ENCODE measurements at regions not wholly inside any gene's neighbourhood (a gene's known extent, or its start where the extent isn't known, plus 50 kb on each side); places are given as distances from the start of the nearest gene placed in this dataset.

DNA sequence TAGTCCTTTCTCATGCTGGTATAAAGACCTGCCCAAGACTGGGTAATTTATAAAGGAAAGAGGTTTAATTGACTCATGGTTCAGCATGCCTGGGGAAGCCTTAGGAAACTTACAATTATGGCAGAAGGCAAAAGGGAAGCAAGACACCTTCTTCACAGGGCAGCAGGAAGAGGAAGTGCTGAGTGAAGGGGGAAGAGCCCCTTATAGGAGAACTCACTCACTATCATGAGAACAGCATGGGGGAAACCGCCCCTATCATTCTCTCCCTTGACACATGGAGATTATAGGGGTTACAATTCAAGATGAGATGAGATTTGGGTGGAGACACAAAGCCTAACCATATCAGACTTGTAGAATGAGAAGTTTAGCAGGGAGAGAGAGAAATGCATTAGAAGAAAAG is 373.3 kb upstream of the DIAPH2 start:
- CTCF ChIA-PET = interaction anchor here (0.7 kb wide), 1 partner anchor 631 kb away, joined by 3 read pairs; no protein-coding TSS in a partner anchor
- BruUV-seq (replicated peaks) = no TSS peak

DNA sequence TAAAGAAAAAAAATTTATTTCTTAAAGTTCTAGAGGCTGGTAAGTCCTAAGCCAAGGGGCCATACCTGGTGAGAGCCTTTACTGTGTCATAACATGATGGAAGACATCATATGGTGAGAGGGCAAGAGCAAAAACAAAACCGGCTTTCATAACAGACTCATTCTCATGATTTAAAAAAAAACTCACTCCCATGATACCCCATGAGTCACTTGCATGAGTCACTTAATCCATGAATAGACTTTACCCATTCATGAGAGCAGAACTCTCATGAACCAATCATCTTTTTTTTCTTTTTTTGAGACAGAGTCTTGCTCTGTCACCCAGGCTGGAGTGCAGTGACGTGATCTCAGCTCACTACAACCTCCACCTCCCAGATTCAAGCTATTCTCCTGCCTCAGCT is 369.7 kb upstream of the DIAPH2 start:
- Mint-ChIP-seq H3K27ac (ENCODE audit: low read depth, unreplicated experiment) (no peak overlapping the region), H3K4me1 (ENCODE audit: insufficient read depth, unreplicated experiment) (no peaks in the 10 kb centered on the region), H3K4me3 (ENCODE audit: unreplicated experiment) (no peak overlapping the region), H3K27me3 (ENCODE audit: insufficient read depth, unreplicated experiment) (peaks cover 23% of the 10 kb centered on the region), H3K36me3 (ENCODE audit: insufficient read depth, unreplicated experiment) (no peaks in the 10 kb centered on the region), H3K9me3 (ENCODE audit: unreplicated experiment) (peaks cover 6% of the 10 kb centered on the region)
- TF ChIP-seq, protein P1, sequence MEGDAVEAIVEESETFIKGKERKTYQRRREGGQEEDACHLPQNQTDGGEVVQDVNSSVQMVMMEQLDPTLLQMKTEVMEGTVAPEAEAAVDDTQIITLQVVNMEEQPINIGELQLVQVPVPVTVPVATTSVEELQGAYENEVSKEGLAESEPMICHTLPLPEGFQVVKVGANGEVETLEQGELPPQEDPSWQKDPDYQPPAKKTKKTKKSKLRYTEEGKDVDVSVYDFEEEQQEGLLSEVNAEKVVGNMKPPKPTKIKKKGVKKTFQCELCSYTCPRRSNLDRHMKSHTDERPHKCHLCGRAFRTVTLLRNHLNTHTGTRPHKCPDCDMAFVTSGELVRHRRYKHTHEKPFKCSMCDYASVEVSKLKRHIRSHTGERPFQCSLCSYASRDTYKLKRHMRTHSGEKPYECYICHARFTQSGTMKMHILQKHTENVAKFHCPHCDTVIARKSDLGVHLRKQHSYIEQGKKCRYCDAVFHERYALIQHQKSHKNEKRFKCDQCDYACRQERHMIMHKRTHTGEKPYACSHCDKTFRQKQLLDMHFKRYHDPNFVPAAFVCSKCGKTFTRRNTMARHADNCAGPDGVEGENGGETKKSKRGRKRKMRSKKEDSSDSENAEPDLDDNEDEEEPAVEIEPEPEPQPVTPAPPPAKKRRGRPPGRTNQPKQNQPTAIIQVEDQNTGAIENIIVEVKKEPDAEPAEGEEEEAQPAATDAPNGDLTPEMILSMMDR (IDR thresholded peaks at IDR 0.05; ENCODE audit: unreplicated experiment) = no peak
- no TSS peak for BruUV-seq (replicated peaks)
- intact Hi-C loops (cut with micrococcal nuclease) = no loop called here
- POLR2A ChIA-PET = no interaction called here
- peak; percentile 55 for DNase-seq (ENCODE audit: unreplicated experiment)
- CTCF ChIA-PET = no interaction called here

More for the DNA sequence above, 373.3 kb upstream of the DIAPH2 start:
- Mint-ChIP-seq H3K27ac (ENCODE audit: low read depth, unreplicated experiment) (no peak overlapping the region), H3K27me3 (ENCODE audit: insufficient read depth, unreplicated experiment) (peaks cover 23% of the 10 kb centered on the region), H3K36me3 (ENCODE audit: insufficient read depth, unreplicated experiment) (no peaks in the 10 kb centered on the region), H3K9me3 (ENCODE audit: unreplicated experiment) (no peaks in the 10 kb centered on the region), H3K4me3 (ENCODE audit: unreplicated experiment) (no peak overlapping the region), H3K4me1 (ENCODE audit: insufficient read depth, unreplicated experiment) (no peaks in the 10 kb centered on the region)
- POLR2A ChIA-PET = no interaction called here
- no peak for DNase-seq (ENCODE audit: unreplicated experiment)
- intact Hi-C loops (cut with micrococcal nuclease) = no loop called here
- TF ChIP-seq, protein P1 (IDR thresholded peaks at IDR 0.05; ENCODE audit: unreplicated experiment) = no peak

DNA sequence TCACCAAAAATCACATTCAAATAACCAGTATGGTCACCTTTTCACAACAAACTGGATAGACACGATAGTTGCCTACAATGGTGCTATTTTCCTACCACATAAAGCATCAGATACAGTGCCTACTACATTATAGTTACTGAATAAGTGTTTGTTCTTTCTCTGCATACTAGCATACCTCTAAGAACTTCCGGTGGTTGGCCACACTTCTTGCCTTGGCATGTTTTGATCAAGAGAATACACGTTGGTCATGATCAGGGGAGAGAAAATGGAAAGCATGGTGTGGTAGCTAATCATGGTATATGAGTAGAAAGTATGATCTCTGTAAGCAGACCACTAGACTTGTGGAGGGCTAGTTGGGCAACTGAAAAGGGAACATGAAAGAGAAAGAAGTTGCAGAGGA is 322.8 kb upstream of the DIAPH2 start:
- H3K27ac Mint-ChIP-seq (ENCODE audit: low read depth, unreplicated experiment) = no peak overlapping the region
- BruUV-seq (replicated peaks) = no TSS peak
- peaks cover 30% of the 10 kb centered on the region for H3K27me3 Mint-ChIP-seq (ENCODE audit: insufficient read depth, unreplicated experiment)
- no peaks in the 10 kb centered on the region for H3K4me1 Mint-ChIP-seq (ENCODE audit: insufficient read depth, unreplicated experiment)
- TF ChIP-seq, protein P1 (IDR thresholded peaks at IDR 0.05; ENCODE audit: unreplicated experiment) = no peak
- no peaks in the 10 kb centered on the region for H3K36me3 Mint-ChIP-seq (ENCODE audit: insufficient read depth, unreplicated experiment)
- H3K4me3 Mint-ChIP-seq (ENCODE audit: unreplicated experiment) = no peak overlapping the region
- ChIA-PET POLR2A (no interaction called here), CTCF (interaction anchor here (0.7 kb wide), 1 partner anchor 24 kb away, joined by 3 read pairs; no protein-coding TSS in a partner anchor)
- no peaks in the 10 kb centered on the region for H3K9me3 Mint-ChIP-seq (ENCODE audit: unreplicated experiment)
- no peak for DNase-seq (ENCODE audit: unreplicated experiment)
- intact Hi-C loops (cut with micrococcal nuclease) = no loop called here

DNA sequence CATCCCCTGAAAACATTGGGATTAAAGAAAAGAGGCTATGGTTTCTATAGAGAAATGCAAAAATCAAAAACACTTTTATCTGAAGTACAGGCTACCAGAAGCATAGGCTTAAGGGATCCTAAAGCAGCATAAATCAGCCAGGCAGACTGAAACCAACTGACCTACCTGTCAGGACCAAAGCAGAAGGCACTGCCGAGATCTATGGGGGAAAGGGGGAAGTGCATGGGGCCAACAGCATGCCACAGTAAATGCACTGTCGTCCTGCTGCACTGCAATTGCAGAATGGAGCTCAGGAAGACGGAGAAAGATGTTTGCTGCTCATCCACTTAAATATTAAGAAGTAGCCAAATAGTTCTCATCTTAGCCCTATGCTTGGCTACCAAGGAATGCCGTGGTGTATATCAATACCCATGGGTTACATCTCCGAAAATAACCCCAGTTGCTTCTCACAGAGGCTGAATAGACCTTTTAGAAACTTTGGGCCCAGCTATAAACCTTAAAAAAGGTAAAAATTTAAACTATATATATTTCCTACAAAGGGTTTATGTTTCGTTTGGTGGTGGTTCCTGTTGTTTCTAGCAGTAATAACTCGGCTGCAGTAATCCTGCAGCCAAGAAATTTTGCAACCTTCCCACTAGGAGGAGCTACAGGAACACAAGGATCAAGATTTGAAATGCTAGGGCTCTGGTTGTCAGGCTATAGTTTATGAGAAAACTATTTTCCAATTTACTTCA is 312.2 kb upstream of the DIAPH2 start:
- no peak overlapping the region for H3K4me3 Mint-ChIP-seq (ENCODE audit: unreplicated experiment)
- peak; percentile 64 for DNase-seq (ENCODE audit: unreplicated experiment)
- CTCF ChIA-PET = interaction anchor here (0.6 to 1.3 kb wide), 12 partner anchors 14 to 1313 kb away, joined by 3 to 7 read pairs (median 4); no protein-coding TSS in a partner anchor
- BruUV-seq (replicated peaks) = no TSS peak
- H3K27ac Mint-ChIP-seq (ENCODE audit: low read depth, unreplicated experiment) = no peak overlapping the region
- H3K36me3 Mint-ChIP-seq (ENCODE audit: insufficient read depth, unreplicated experiment) = no peaks in the 10 kb centered on the region
- intact Hi-C loops (cut with micrococcal nuclease) = loop anchor here (1.0 to 10.0 kb wide), 4 partner anchors 313 to 1315 kb away; no protein-coding TSS in a partner anchor
- TF ChIP-seq, protein P1 (IDR thresholded peaks at IDR 0.05; ENCODE audit: unreplicated experiment) = peak; percentile 55
- POLR2A ChIA-PET = interaction anchor here (0.6 kb wide), 1 partner anchor 464 kb away, joined by 3 read pairs; no protein-coding TSS in a partner anchor
- H3K27me3 Mint-ChIP-seq (ENCODE audit: insufficient read depth, unreplicated experiment) = peaks cover 20% of the 10 kb centered on the region
- no peaks in the 10 kb centered on the region for H3K4me1 Mint-ChIP-seq (ENCODE audit: insufficient read depth, unreplicated experiment)
- H3K9me3 Mint-ChIP-seq (ENCODE audit: unreplicated experiment) = no peaks in the 10 kb centered on the region

Measured in MCF 10A (cell line).